Mesenchymal stem cell (in vitro differentiated cells and primary cell): ENCODE measurements at regions not wholly inside any gene's neighbourhood (a gene's known extent, or its start where the extent isn't known, plus 50 kb on each side); places are given as distances from the start of the nearest gene placed in this dataset.

Source experiments
- DNase-seq: peaks from one replicate; pipeline ENCODE4 v3.0.0-alpha.2; 2013
- H2AFZ ChIP-seq: one replicate; pipeline ENCODE4 v1.6.1; 2013; ENCODE audit warnings: low read depth, mild to moderate bottlenecking, control low read depth, inconsistent platforms, low read length, moderate library complexity
- H2AK5ac ChIP-seq: 2 replicates; pipeline ENCODE4 v1.6.1; 2013; ENCODE audit warnings: low read length, moderate library complexity, mild to moderate bottlenecking, inconsistent platforms; ENCODE audit not compliant: severe bottlenecking
- H2BK120ac ChIP-seq: one replicate; pipeline ENCODE4 v1.6.1; 2013; ENCODE audit warnings: low read depth, mild to moderate bottlenecking, inconsistent platforms, low read length, moderate library complexity
- H2BK12ac ChIP-seq, 2 experiments: one replicate each; pipeline ENCODE4 v1.6.1; 2013; ENCODE audit warnings: inconsistent platforms in 2 of 2, low read length in 2 of 2, mild to moderate bottlenecking in 2 of 2, moderate library complexity in 2 of 2, control low read depth in 1 of 2
- H2BK15ac ChIP-seq: one replicate; pipeline ENCODE4 v1.6.1; 2013; ENCODE audit warnings: mild to moderate bottlenecking, low read depth, inconsistent platforms; ENCODE audit not compliant: poor library complexity, severe bottlenecking
- H2BK5ac ChIP-seq: 2 replicates; pipeline ENCODE4 v1.6.1; 2013; ENCODE audit warnings: low read depth, mild to moderate bottlenecking, low read length, control low read depth, inconsistent platforms; ENCODE audit not compliant: poor library complexity, severe bottlenecking
- H3K14ac ChIP-seq, 2 experiments: one replicate each; pipeline ENCODE4 v1.6.1; 2013; ENCODE audit warnings: inconsistent platforms in 2 of 2, low read length in 2 of 2, control low read depth in 1 of 2, mild to moderate bottlenecking in 1 of 2, moderate library complexity in 1 of 2
- H3K18ac ChIP-seq, 2 experiments: one replicate each; pipeline ENCODE4 v1.6.1; 2013; ENCODE audit warnings: inconsistent platforms in 2 of 2, low read length in 2 of 2, control low read depth in 1 of 2, low read depth in 1 of 2, mild to moderate bottlenecking in 1 of 2
- H3K23ac ChIP-seq, 2 experiments: one replicate each; pipeline ENCODE4 v1.6.1; 2013; ENCODE audit warnings: inconsistent platforms in 2 of 2, low read length in 2 of 2, mild to moderate bottlenecking in 2 of 2, moderate library complexity in 2 of 2, control low read depth in 1 of 2
- H3K27ac ChIP-seq: 2 replicates; pipeline ENCODE4 v1.5.1; 2013; ENCODE audit warnings: mild to moderate bottlenecking, moderate library complexity, low read length, control low read depth, inconsistent platforms; ENCODE audit not compliant: poor library complexity, severe bottlenecking
- H3K27me3 ChIP-seq, 2 experiments: 2 replicates each; pipeline versions ENCODE4 v1.6.1 to v1.7.0; 2013; ENCODE audit warnings: low read length in 2 of 2, mild to moderate bottlenecking in 2 of 2, moderate library complexity in 2 of 2, control low read depth in 1 of 2, inconsistent platforms in 1 of 2; ENCODE audit not compliant: control insufficient read depth in 1 of 2, insufficient read depth in 1 of 2
- H3K36me3 ChIP-seq, 2 experiments: 2 replicates each; pipeline versions ENCODE4 v1.6.1 to v1.7.0; 2013; ENCODE audit warnings: low read length in 2 of 2, control low read depth in 1 of 2, inconsistent platforms in 1 of 2, low read depth in 1 of 2, mild to moderate bottlenecking in 1 of 2; ENCODE audit not compliant: insufficient read depth in 2 of 2, control insufficient read depth in 1 of 2
- H3K4ac ChIP-seq, 2 experiments: one replicate each; pipeline ENCODE4 v1.6.1; 2013; ENCODE audit warnings: inconsistent platforms in 2 of 2, low read length in 2 of 2, mild to moderate bottlenecking in 2 of 2, moderate library complexity in 2 of 2, control low read depth in 1 of 2, low read depth in 1 of 2
- H3K4me1 ChIP-seq: 2 replicates; pipeline ENCODE4 v1.6.1; 2013; ENCODE audit warnings: low read depth, low read length, control low read depth; ENCODE audit not compliant: control insufficient read depth, insufficient read depth
- H3K4me2 ChIP-seq: 2 replicates; pipeline ENCODE4 v1.6.1; 2013; ENCODE audit warnings: low read length, mild to moderate bottlenecking, inconsistent platforms; ENCODE audit not compliant: poor library complexity, severe bottlenecking
- H3K4me3 ChIP-seq, 2 experiments: 2 replicates each; pipeline versions ENCODE4 v1.5.1 to v1.7.0; 2013; ENCODE audit warnings: low read length in 2 of 2, mild to moderate bottlenecking in 2 of 2, control low read depth in 1 of 2, low read depth in 1 of 2; ENCODE audit not compliant: insufficient read depth in 1 of 2
- H3K79me1 ChIP-seq: replicated peaks from 2 replicates; pipeline ENCODE4 v1.6.1; 2013; ENCODE audit warnings: mild to moderate bottlenecking, control low read depth, low read length, inconsistent platforms; ENCODE audit not compliant: poor library complexity, severe bottlenecking
- H3K9ac ChIP-seq: 2 replicates; pipeline ENCODE4 v1.7.0; 2013; ENCODE audit warnings: mild to moderate bottlenecking, low read length, moderate library complexity
- H3K9me3 ChIP-seq: 2 replicates; pipeline ENCODE4 v1.7.0; 2013; ENCODE audit warnings: mild to moderate bottlenecking, low read length; ENCODE audit not compliant: control insufficient read depth
- H4K8ac ChIP-seq: one replicate; pipeline ENCODE4 v1.6.1; 2013; ENCODE audit warnings: inconsistent platforms, mild to moderate bottlenecking, low read length, moderate library complexity
- H4K91ac ChIP-seq: one replicate; pipeline ENCODE4 v1.6.1; 2013; ENCODE audit warnings: mild to moderate bottlenecking, low read length, inconsistent platforms
- WGBS: methylation state at CpG from one replicate; pipeline ENCODE4 v1.1.7; 2013; ENCODE audit warnings: mixed read lengths; 5-methylcytosine and 5-hydroxymethylcytosine counted together

DNA sequence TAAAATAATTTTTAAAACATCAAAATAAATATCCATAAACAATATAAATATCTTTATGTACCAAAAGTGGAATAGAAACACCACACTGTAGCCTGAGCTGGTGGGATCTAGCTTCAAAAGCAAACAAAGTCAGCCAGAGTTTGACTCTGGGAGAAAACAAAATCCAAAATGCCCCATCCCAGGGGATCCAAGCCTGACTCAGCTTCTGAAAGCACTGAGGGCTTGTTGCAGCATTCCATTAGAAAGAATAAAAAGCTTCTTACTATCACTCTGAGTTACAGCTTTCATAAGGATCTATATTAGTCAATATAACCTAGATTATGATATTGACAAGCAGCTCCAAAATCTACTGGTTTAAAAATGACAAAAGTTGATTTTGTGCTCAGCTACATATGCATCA lies 149.7 kb upstream of the ANKRD50 start:
- Histone ChIP-seq H3K14ac (no peak overlapping the region), H2BK120ac (no peak overlapping the region)

GRCh38 chr4:124861761-124862160 lies 149.2 kb upstream of the ANKRD50 start:
- no peak overlapping the region for H3K4me2 ChIP-seq
- H4K91ac ChIP-seq: no peak overlapping the region
- H3K4me3 ChIP-seq: no peak overlapping the region
- H2BK12ac ChIP-seq: no peak overlapping the region
- no peak overlapping the region for H3K18ac ChIP-seq
- no peak overlapping the region for H4K8ac ChIP-seq
- no peaks in the 10 kb centered on the region for H3K4me1 ChIP-seq
- H2AFZ ChIP-seq: no peak overlapping the region
- no CpG with 5 or more reads among the region's 3 CpGs for whole genome bisulfite sequencing
- H3K23ac ChIP-seq: no peak overlapping the region
- H3K79me1 ChIP-seq: no peaks in the 10 kb centered on the region
- no peak overlapping the region for H2BK15ac ChIP-seq
- H2AK5ac ChIP-seq: no peak overlapping the region
- DNase-seq: no peak
- no peaks in the 10 kb centered on the region for H3K9me3 ChIP-seq
- H3K4ac ChIP-seq: no peak overlapping the region
- no peaks in the 10 kb centered on the region for H3K36me3 ChIP-seq
- no peak overlapping the region for H3K27ac ChIP-seq
- H3K27me3 ChIP-seq: no peaks in the 10 kb centered on the region
- no peak overlapping the region for H3K14ac ChIP-seq
- no peak overlapping the region for H2BK5ac ChIP-seq
- H2BK120ac ChIP-seq: no peak overlapping the region
- peak overlapping the region; percentile 23 for H3K9ac ChIP-seq

More for the DNA sequence above, 149.7 kb upstream of the ANKRD50 start:
- Histone ChIP-seq H3K4me3 (no peak overlapping the region), H4K91ac (no peak overlapping the region), H3K23ac (no peak overlapping the region), H3K18ac (no peak overlapping the region), H2AK5ac (no peak overlapping the region), H3K4me1 (no peaks in the 10 kb centered on the region), H3K9ac (peak overlapping the region; percentile 23), H2BK5ac (no peak overlapping the region), H2BK15ac (no peak overlapping the region), H3K9me3 (no peaks in the 10 kb centered on the region), H3K4me2 (no peak overlapping the region), H3K36me3 (no peaks in the 10 kb centered on the region), H4K8ac (no peak overlapping the region), H3K27me3 (no peaks in the 10 kb centered on the region), H2AFZ (no peak overlapping the region), H3K4ac (no peak overlapping the region), H3K79me1 (no peaks in the 10 kb centered on the region), H2BK12ac (no peak overlapping the region), H3K27ac (no peak overlapping the region)
- no peak for DNase-seq

DNA sequence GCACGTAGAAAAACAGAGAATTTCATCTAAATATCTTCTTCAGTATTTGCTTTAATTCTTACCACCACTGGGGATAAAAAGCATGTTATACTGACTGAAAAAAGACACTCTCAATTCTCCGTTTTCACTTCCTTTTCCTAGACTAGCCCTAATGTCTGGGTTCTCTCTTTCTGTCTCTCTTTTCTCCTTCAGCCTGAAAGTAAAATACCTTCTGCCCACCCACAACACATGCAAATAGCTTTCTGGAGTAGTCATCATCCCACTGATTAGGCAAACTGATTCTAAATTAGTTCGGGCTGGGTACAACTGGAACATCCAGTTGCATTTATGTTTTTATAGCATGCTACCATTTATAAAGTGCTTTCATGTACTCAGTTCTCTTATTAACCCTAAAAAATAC lies 142.4 kb upstream of the ANKRD50 start:
- Histone ChIP-seq H3K4me1 (no peaks in the 10 kb centered on the region), H3K18ac (no peak overlapping the region), H3K23ac (no peak overlapping the region), H3K4me2 (no peak overlapping the region), H3K36me3 (no peaks in the 10 kb centered on the region), H2AFZ (no peak overlapping the region), H2BK5ac (no peak overlapping the region), H3K14ac (no peak overlapping the region), H3K9ac (no peak overlapping the region), H3K4ac (no peak overlapping the region), H3K27ac (no peak overlapping the region), H3K27me3 (no peaks in the 10 kb centered on the region), H2BK120ac (no peak overlapping the region), H4K91ac (no peak overlapping the region), H4K8ac (no peak overlapping the region), H3K4me3 (no peak overlapping the region), H2BK12ac (no peak overlapping the region), H2BK15ac (no peak overlapping the region), H3K79me1 (no peaks in the 10 kb centered on the region), H3K9me3 (no peaks in the 10 kb centered on the region), H2AK5ac (no peak overlapping the region)
- WGBS: 99% methylated on average over 2 of the region's 3 CpGs
- no peak for DNase-seq

DNA sequence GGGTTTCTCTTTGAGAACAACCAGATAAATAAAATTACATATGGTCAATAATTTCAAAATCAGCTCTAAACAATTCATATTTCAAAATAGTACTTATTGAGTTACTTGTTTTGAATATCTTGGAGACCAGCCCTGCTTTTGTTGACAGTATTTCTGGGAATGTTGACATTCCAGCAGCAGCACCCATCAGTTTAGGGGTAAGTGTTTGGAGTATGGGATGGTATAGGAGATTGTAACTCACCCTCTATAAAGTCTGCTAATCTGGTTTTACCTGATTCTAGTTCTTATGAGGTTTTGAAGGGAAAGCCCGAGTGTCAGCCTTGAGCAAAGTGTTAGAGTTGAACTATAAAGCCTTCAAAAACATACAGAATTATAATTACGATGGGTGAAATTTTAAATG lies 139.2 kb upstream of the ANKRD50 start:
- Histone ChIP-seq H3K9me3 (no peaks in the 10 kb centered on the region), H2BK15ac (no peak overlapping the region), H3K9ac (no peak overlapping the region), H2AK5ac (no peak overlapping the region), H4K8ac (no peak overlapping the region), H3K18ac (no peak overlapping the region), H3K23ac (no peak overlapping the region), H3K4me2 (no peak overlapping the region), H3K14ac (no peak overlapping the region), H3K79me1 (no peaks in the 10 kb centered on the region), H2BK120ac (no peak overlapping the region), H3K4ac (no peak overlapping the region), H3K36me3 (no peaks in the 10 kb centered on the region), H3K27ac (no peak overlapping the region), H4K91ac (no peak overlapping the region), H2BK12ac (no peak overlapping the region), H3K4me1 (no peaks in the 10 kb centered on the region), H2AFZ (no peak overlapping the region), H3K27me3 (no peaks in the 10 kb centered on the region), H3K4me3 (no peak overlapping the region), H2BK5ac (no peak overlapping the region)
- WGBS: 83% methylated on average over 1 of the region's 2 CpGs
- DNase-seq: no peak
